GM12878 (cell line): ENCODE measurements at regions not wholly inside any gene's neighbourhood (a gene's known extent, or its start where the extent isn't known, plus 50 kb on each side); places are given as distances from the start of the nearest gene placed in this dataset.

Experiments
- BHLHE40 ChIP-seq, 2 experiments: fragments of 450-650 bp in 1 of 2; IDR thresholded peaks; 2 replicates each; pipeline ENCODE4 v1.6.1; 2011 to 2017; ENCODE audit warnings: low read depth in 2 of 2, borderline replicate concordance in 1 of 2, improper control_type of control experiment in 1 of 2, low read length in 1 of 2, mild to moderate bottlenecking in 1 of 2
- DPF2 ChIP-seq: fragments of 450-650 bp; IDR thresholded peaks from 2 replicates; pipeline ENCODE4 v1.6.1; 2017; ENCODE audit warnings: mild to moderate bottlenecking
- GABPA ChIP-seq: IDR thresholded peaks from 2 replicates; pipeline ENCODE4 v1.6.1; 2014; ENCODE audit warnings: antibody characterized with exemption, low read depth, mild to moderate bottlenecking, inconsistent platforms
- HDAC6 ChIP-seq: fragments of 200-600 bp; sonication (generic); IDR thresholded peaks from one replicate; pipeline ENCODE4 v1.8.0; 2017; ENCODE audit warnings: antibody characterized with exemption; ENCODE audit not compliant: unreplicated experiment
- HSF1 ChIP-seq: fragments of 150-350 bp; IDR thresholded peaks from 2 replicates; pipeline ENCODE4 v1.6.1; 2014; ENCODE audit warnings: mild to moderate bottlenecking, low read depth, low read length
- IKZF1 ChIP-seq: fragments of 450-650 bp; conservative IDR thresholded peaks from 2 replicates; pipeline ENCODE4 v1.6.1; 2017; ENCODE audit warnings: antibody characterized with exemption, mild to moderate bottlenecking
- IKZF2 ChIP-seq, 2 experiments: fragments of 450-650 bp; IDR thresholded peaks; 2 replicates each; pipeline ENCODE4 v1.6.1; 2017; ENCODE audit warnings: mild to moderate bottlenecking in 2 of 2, moderate library complexity in 2 of 2
- PAX5 ChIP-seq: IDR thresholded peaks from 2 replicates; pipeline ENCODE4 v1.6.1; 2011; ENCODE audit warnings: low read depth, low read length, borderline replicate concordance
- PBX3 ChIP-seq: IDR thresholded peaks from 2 replicates; pipeline ENCODE4 v1.6.1; 2011; ENCODE audit warnings: mild to moderate bottlenecking, low read depth, low read length, moderate library complexity; ENCODE audit not compliant: insufficient replicate concordance
- PKNOX1 ChIP-seq: fragments of 450-650 bp; IDR thresholded peaks from 2 replicates; pipeline ENCODE4 v1.6.1; 2016; ENCODE audit warnings: mild to moderate bottlenecking
- RAD21 ChIP-seq: IDR thresholded peaks from 2 replicates; pipeline ENCODE4 v1.6.1; 2011; ENCODE audit warnings: mild to moderate bottlenecking, low read depth, low read length, moderate library complexity; ENCODE audit not compliant: insufficient read depth
- RAD51 ChIP-seq: fragments of 450-650 bp; IDR thresholded peaks from 2 replicates; pipeline ENCODE4 v1.6.1; 2016; ENCODE audit warnings: moderate library complexity, mild to moderate bottlenecking, inconsistent platforms
- RUNX3 ChIP-seq: IDR thresholded peaks from 2 replicates; pipeline ENCODE4 v1.6.1; 2012; ENCODE audit warnings: low read length, inconsistent platforms
- SP1 ChIP-seq: IDR thresholded peaks from one replicate; pipeline ENCODE4 v1.6.1; 2011; ENCODE audit warnings: low read depth, low read length
- SPI1 ChIP-seq: IDR thresholded peaks from 2 replicates; pipeline ENCODE4 v1.6.1; 2011; ENCODE audit warnings: low read depth, mild to moderate bottlenecking, low read length, moderate library complexity, borderline replicate concordance; ENCODE audit not compliant: insufficient read depth
- SREBF2 ChIP-seq: IDR thresholded peaks from 2 replicates; pipeline ENCODE4 v1.6.1; 2012; ENCODE audit warnings: mild to moderate bottlenecking, low read length
- STAT1 ChIP-seq: fragments of 450-650 bp; conservative IDR thresholded peaks from 2 replicates; pipeline ENCODE4 v1.6.1; 2014; ENCODE audit warnings: antibody characterized with exemption, mild to moderate bottlenecking
- SUPT20H ChIP-seq: IDR thresholded peaks from 2 replicates; pipeline ENCODE4 v1.6.1; 2011; ENCODE audit warnings: low read depth, mild to moderate bottlenecking, low read length, moderate library complexity, borderline replicate concordance; ENCODE audit not compliant: control insufficient read depth
- USF1 ChIP-seq: IDR thresholded peaks from 2 replicates; pipeline ENCODE4 v1.6.1; 2011; ENCODE audit warnings: borderline replicate concordance, low read depth, mild to moderate bottlenecking, moderate library complexity, mixed read lengths, low read length; ENCODE audit not compliant: insufficient read depth; ENCODE audit errors: extremely low read length
- YBX1 ChIP-seq: fragments of 450-650 bp; IDR thresholded peaks from 2 replicates; pipeline ENCODE4 v1.6.1; 2016; ENCODE audit warnings: antibody characterized with exemption
- ZBTB4 ChIP-seq: fragments of 450-650 bp; formaldehyde crosslinking; IDR thresholded peaks from 2 replicates; pipeline ENCODE4 v1.4.0; 2022; ENCODE audit warnings: mild to moderate bottlenecking, moderate library complexity

GRCh38 chr9:6106711-6107339, 91.4 kb upstream of the RANBP6 start (continued):
- no peak for TF ChIP-seq HSF1
- no peak for TF ChIP-seq GABPA
- TF ChIP-seq SPI1: no peak
- no peak for TF ChIP-seq STAT1
- 0 out of 4 replicates have a peak, but pooled peaks of 1 of the 2 experiments have one; percentile 33 for TF ChIP-seq IKZF2 (IDR thresholded peaks at IDR 0.05)
- no peak for TF ChIP-seq PBX3
- TF ChIP-seq IKZF1: peak; percentile 39; the same call in 1 of the 2 replicates
- TF ChIP-seq SREBF2: no peak
- TF ChIP-seq HDAC6: no peak
- no peak for TF ChIP-seq PKNOX1
- TF ChIP-seq SUPT20H: no peak
- TF ChIP-seq RUNX3: peak; percentile 74
- TF ChIP-seq SP1: no peak
- TF ChIP-seq USF1: no peak
- no peak for TF ChIP-seq RAD51
- peak; percentile 9; the same call in 1 of the 2 replicates for TF ChIP-seq PAX5
- TF ChIP-seq DPF2: no peak
- TF ChIP-seq YBX1: no peak
- no peak for TF ChIP-seq ZBTB4 (CRISPR knock-in tag)
- TF ChIP-seq BHLHE40 (IDR thresholded peaks at IDR 0.05; ENCODE audit: borderline replicate concordance in 1 of 2, low read depth in 2 of 2, low read length in 1 of 2): no peak
- TF ChIP-seq RAD21: peak; percentile 41
